ENCODE measurements at regions not wholly inside any gene's neighbourhood (a gene's known extent, or its start where the extent isn't known, plus 50 kb on each side); places are given as distances from the start of the nearest gene placed in this dataset.

DNA sequence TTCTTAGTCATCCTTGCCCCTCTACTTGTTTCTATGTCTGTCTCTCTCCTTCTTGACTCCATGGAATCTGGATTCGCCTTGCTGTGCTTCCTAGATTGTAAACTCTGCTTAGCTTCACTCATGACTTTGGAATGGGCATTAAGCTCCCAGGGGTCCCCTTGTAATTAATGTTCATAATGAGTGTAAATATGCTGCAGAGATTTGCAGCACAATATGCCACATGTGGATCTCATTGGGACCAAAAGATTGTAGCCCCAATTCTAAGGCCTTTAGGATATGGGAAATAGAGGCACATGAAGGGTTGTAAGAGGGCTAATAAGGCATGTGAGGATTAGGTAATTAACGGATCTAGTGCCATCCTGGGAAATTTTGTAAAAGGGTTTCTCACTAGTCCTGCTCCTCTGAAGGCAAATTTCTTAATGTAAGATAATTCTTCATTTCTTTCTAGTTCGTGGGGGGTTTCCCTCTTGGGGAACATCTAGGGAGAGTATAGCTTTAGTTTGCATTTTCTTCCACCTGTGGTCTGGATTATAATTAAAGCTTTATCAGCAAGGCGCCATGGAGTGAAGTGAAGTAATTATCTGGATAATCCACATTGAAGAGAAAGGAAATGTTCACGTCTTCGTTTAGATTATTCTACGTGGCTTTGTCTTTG lies 659.2 kb upstream of the PLXNA2 start:
- no peak for DNase-seq (ENCODE audit: low read depth in 2 of 2)

DNA sequence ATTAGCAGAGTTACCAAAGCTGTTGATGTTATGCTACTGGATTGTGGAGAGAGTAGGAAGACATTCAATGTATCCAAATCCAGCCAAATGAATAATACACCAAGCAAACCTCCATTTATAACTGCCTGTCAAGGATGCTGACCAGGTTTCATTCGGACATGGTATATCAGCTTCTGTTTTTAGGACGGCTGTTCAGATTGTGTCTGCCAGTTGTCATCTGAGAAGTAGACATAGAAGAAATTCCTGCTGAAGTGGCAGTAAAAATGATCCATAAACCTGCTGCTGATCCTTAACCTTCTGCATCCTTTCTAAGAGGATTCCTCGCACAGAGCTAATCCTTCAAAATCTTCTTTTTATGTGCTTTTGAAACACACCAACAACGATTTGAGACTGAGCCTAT lies 663.6 kb upstream of the PLXNA2 start:
- DNase-seq (ENCODE audit: low read depth in 2 of 2), result no peak

DNA sequence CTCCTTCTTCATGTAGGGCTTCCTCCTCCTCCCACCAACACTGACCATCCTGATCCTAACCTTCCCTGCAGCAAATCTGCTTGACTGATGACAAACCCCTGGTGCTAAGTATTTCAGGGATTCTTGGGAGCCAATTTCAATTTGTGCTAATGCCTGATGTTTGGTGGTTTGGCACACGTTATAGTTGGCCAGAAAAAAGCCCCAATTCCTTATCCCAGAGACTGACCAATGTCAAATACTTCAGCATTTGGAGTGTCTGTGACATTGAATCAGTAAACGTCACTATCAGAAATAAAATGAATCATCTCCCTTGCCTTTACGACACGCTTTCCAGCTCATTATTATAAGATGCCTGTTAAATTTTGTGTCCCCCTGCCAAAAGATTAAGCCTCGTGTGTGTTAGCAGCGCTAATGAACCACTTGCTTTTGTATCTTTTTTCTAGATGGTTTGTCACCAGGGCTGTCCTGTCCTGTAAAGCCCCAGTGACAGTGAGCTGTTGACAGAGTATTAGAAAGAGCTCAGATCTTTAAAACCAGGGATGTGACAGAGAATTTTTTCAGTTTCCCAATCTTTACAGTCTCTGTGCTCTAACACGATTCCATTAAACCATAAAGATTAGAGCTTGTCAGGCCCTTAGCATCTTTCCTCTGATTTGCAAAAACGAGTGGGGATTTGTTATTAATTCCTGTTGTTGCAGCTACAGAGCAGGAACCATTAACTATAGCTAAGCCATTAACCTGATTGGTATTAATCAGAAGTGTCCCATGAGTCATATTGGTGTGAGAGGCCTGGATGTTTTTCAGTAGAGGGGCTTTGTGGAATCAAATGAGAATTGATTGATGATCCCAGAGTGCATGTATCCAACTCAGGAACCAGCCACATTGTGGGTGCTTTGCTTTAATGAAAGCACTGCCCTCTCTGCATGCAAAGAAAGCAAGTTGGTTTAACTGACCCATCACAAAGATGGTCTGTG lies 665.1 kb upstream of the PLXNA2 start:
- no peak for DNase-seq (ENCODE audit: low read depth in 2 of 2)

DNA sequence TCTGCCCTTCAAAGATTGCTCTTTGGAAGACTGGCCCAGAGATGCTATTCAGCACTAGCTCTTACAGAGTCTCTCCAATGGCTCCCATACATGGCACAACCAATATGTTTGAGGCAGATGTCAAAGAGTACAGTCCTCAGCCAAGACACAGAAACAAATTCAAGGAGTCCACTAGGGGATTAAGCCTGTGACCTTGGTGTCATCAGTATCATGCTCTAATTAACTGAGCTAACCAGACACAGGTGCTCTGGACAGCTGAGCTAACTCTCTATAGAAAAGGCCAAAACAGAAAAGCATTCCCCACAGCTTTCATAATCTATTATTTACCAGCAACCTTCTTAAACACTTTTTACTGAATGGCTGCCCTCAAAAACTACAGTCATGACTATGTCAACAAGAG lies 666.0 kb upstream of the PLXNA2 start:
- DNase-seq (ENCODE audit: low read depth in 2 of 2), result no peak

DNA sequence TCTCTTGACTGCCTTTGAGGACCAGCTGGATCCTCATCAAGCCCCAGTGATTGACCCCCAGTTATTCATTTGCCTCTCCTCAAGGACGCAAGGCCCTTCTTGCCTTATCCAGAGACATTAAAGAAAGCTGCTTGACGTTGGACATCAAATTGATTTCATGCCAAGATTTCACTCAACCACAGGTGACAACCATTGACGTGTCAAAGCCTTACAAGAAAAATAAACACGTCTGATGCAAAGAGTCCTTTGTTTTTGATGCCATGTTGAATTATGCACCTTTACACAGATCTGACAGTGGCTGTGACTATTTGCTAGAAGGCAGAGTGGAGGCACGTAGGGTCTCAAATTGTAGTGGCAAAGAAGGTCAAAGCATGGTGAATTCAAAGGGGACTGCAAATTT lies 666.2 kb upstream of the CAMK1G start:
- DNase-seq (ENCODE audit: low read depth in 2 of 2), result no peak

DNA sequence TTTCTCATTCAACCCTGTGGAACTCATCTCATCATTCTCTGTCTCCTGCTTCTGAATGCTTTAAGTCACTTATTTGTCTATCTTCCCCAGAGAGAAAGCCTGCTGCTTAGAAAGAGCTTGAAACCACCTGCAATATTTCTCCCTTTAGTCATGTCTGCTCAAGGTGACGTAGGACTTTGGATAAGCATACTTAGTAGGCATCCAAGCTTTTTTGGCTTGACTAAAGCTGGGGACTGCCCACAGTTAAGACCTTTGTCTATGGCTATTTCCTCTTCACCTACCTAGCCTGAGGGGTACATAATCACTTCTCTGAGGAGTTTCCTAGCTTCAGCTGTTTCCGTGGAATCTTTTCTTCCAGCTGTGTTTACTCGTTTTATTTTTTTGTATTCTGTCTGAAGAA lies 665.8 kb upstream of the CAMK1G start:
- no peak for DNase-seq (ENCODE audit: low read depth in 2 of 2)

DNA sequence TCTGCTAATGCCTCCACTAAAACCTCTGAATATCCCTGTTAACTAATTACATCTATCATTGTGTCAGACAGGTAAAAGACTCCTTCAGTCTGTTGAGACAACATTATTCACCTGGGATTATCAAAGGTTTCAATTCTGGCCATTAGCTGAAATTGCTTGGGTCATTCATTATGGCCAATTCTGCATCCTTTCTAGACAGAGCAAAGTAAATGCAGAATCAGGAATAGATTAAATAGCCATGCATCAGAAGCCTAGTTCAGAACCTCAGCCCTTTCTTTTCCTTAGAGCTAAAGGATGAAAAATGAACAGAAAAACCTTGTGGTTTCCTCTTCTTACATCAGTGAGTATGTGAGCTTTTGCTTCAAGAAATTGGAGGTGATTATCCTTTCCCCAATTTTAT lies 665.4 kb upstream of the CAMK1G start:
- no peak for DNase-seq (ENCODE audit: low read depth in 2 of 2)

GRCh38 chr1:208919371-208919770 lies 664.1 kb upstream of the CAMK1G start:
- no peak for DNase-seq (ENCODE audit: low read depth in 2 of 2)

DNA sequence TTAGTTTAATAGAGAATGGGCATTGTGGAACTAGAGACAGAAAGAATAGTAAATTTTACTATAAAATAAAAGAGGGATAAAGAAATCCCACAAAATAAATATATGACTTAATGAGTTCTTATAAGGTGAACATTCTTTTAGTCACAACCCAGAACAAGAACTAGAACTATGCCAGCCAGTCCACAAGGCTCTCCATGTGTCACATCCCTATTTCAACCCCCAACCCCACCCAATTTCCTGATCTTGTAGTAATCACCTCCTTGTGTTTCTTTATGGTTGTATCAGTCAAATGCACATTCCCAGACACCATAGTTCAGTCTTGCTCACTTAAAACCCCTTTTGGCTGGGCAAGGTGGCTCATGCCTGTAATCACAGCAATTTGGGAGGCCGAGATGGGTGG lies 662.3 kb upstream of the CAMK1G start:
- no peak for DNase-seq (ENCODE audit: low read depth in 2 of 2)

- DNase-seq (ENCODE audit: low read depth in 2 of 2), result no peak
Observed at GRCh38 chr1:208923456-208923855, 660.1 kb upstream of the CAMK1G start.

- DNase-seq (ENCODE audit: low read depth in 2 of 2), result no peak
Observed at GRCh38 chr1:208923946-208924720, 659.4 kb upstream of the CAMK1G start.

DNA sequence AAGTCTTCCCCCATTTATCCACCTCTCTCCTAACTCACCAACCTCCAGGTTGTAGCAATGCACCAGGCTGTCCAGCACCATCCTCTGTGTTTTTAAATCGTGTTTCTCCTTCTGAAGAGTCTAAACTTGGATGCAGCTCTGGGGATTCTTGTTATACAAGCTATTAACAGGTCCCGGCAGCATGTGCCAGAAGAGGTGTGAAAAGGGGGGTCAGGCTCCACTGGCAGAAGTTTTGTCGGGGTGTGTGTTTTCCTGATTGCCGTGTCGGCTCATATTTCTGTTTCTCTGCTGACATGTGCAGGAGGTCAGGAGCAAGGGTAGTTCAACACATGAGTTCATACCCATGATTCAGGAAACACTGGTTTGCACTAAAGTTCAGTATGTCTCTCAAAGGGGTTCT lies 658.6 kb upstream of the CAMK1G start:
- DNase-seq (ENCODE audit: low read depth in 2 of 2), result no peak

GRCh38 chr1:208928349-208929010 lies 655.0 kb upstream of the CAMK1G start:
- DNase-seq (ENCODE audit: low read depth in 2 of 2), result no peak

DNA sequence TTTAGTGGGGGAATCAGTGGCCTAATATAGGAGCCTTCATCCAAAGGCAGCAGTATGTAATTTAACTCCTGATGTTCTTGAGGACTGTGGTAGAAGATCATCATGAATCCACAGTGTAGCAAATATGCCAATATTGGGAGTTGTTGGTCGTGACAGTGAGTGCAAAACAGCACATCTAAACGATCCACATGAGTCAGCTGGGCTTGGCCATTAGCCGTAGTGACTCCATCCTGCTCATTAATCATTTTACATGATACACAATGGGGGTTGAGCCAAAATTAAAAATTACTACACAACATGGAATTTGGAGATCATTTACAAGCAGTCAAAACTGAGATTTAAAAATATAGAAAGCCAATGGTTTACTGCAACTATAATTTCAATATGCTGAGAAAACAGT lies 653.9 kb upstream of the CAMK1G start:
- DNase-seq (ENCODE audit: low read depth in 2 of 2), result no peak

DNA sequence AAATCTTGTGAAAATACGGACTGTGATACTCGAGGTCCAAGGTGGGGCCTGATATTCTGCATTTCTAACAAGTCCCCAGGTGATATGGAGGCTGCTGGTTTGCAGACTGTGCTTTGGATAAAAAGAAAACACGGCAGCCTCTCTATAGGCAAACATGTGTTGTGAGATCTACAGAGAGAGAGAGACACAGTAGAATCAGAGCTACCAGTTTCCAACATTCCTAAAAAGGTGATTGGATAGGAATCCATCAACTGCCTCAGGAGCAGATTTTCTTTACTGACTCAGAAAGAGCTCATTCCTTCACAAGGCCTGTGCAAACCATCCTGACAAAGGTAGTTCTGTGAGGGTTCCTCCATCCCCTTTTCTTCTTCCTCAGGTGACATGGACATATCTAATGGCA lies 651.6 kb upstream of the CAMK1G start:
- DNase-seq (ENCODE audit: low read depth in 2 of 2), result no peak

- DNase-seq (ENCODE audit: low read depth in 2 of 2), result no peak
Observed at GRCh38 chr1:208933984-208934525, 649.5 kb upstream of the CAMK1G start.

- DNase-seq (ENCODE audit: low read depth in 2 of 2), result no peak
Observed at GRCh38 chr1:208934933-208935332, 648.6 kb upstream of the CAMK1G start.

GRCh38 chr1:208935517-208936187 lies 647.9 kb upstream of the CAMK1G start:
- DNase-seq (ENCODE audit: low read depth in 2 of 2), result no peak

DNA sequence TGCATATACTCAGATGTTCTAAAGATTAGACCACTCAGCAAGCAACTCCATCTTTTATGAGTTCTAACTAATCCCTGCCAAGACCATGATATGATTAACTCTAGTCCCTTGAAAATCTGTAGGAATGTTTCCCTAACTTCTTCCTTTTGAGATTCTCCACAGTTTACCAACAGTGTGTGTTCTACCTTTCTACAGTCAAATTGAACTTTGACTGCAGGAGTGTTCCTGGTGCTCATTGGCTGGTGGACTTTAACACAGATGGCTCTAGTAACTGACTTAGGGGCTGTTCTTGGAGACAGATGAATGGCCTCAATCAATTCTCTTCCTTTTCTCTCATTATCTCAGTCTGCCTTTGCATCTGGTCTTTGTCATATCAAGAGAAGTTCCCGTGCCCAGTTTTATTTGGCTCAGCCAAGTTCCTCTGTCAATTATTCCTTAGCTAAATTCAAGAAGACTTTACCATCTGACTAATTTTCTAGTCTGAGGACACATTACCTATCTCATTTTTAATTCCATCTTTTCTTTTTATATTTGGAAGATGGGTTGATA lies 643.9 kb upstream of the CAMK1G start:
- no peak for DNase-seq (ENCODE audit: low read depth in 2 of 2)

GRCh38 chr1:208942394-208943130 lies 641.0 kb upstream of the CAMK1G start:
- DNase-seq (ENCODE audit: low read depth in 2 of 2), result no peak
